Activated T-helper 2 cell treated with anti-CD3 and anti-CD28 coated beads, Interferon-gamma antibody, Interleukin-2, Interleukin-4, amounts not matched to agents 10 μg/mL and 5 μg/mL and 100 μg/mL, durations not matched to agents 14 hours and 24 hours and 36 hours (primary cell): ENCODE measurements at regions not wholly inside any gene's neighbourhood (a gene's known extent, or its start where the extent isn't known, plus 50 kb on each side); places are given as distances from the start of the nearest gene placed in this dataset.

Experiments
- DNase-seq: peaks from one replicate; pipeline ENCODE4 v3.0.0; 2021; ENCODE audit warnings: low spot score
- H3K27ac Mint-ChIP-seq: one replicate; pipeline ENCODE4 v1.8.0; 2021; ENCODE audit warnings: mixed read lengths
- H3K27me3 Mint-ChIP-seq: one replicate; pipeline ENCODE4 v1.8.0; 2021; ENCODE audit warnings: low read depth, mixed read lengths
- H3K36me3 Mint-ChIP-seq: one replicate; pipeline ENCODE4 v1.8.0; 2021; ENCODE audit warnings: low read depth, mixed read lengths
- H3K4me1 Mint-ChIP-seq: one replicate; pipeline ENCODE4 v1.8.0; 2021; ENCODE audit warnings: low read depth, mixed read lengths
- H3K4me3 Mint-ChIP-seq: one replicate; pipeline ENCODE4 v1.8.0; 2021; ENCODE audit warnings: low read depth, mild to moderate bottlenecking, moderate library complexity, mixed read lengths
- H3K9me3 Mint-ChIP-seq: one replicate; pipeline ENCODE4 v1.8.0; 2021; ENCODE audit warnings: mixed read lengths
- intact Hi-C: fragments of 100-400 bp; cut with micrococcal nuclease; formaldehyde crosslinking; loops from one replicate; pipeline ENCODE4 v1.15.1; 2023

- no peak overlapping the region for H3K4me3 Mint-ChIP-seq
- H3K27ac Mint-ChIP-seq, result no peak overlapping the region
- H3K27me3 Mint-ChIP-seq, result no peaks in the 10 kb centered on the region
- no peaks in the 10 kb centered on the region for H3K36me3 Mint-ChIP-seq
- peaks cover 4% of the 10 kb centered on the region for H3K9me3 Mint-ChIP-seq
- no peaks in the 10 kb centered on the region for H3K4me1 Mint-ChIP-seq
- DNase-seq, result no peak
- intact Hi-C loops, result no loop called here
Observed at GRCh38 chr2:106963893-106964292, 77.9 kb upstream of the ST6GAL2 start.

- Mint-ChIP-seq H3K36me3 (no peaks in the 10 kb centered on the region), H3K27me3 (no peaks in the 10 kb centered on the region), H3K27ac (no peak overlapping the region), H3K4me1 (no peaks in the 10 kb centered on the region), H3K9me3 (peaks cover 4% of the 10 kb centered on the region), H3K4me3 (no peak overlapping the region)
- intact Hi-C loops, result no loop called here
- DNase-seq, result no peak
Observed at GRCh38 chr2:106965611-106966010, 79.6 kb upstream of the ST6GAL2 start.

- Mint-ChIP-seq H3K27ac (no peak overlapping the region), H3K4me1 (no peaks in the 10 kb centered on the region), H3K27me3 (no peaks in the 10 kb centered on the region), H3K36me3 (no peaks in the 10 kb centered on the region), H3K9me3 (peaks cover 4% of the 10 kb centered on the region), H3K4me3 (no peak overlapping the region)
- no peak for DNase-seq
- intact Hi-C loops, result no loop called here
Observed at GRCh38 chr2:106969777-106970176, 83.8 kb upstream of the ST6GAL2 start.

GRCh38 chr2:106970471-106971261 lies 84.7 kb upstream of the ST6GAL2 start:
- Mint-ChIP-seq H3K27ac (no peak overlapping the region), H3K36me3 (no peaks in the 10 kb centered on the region), H3K4me3 (no peak overlapping the region), H3K4me1 (no peaks in the 10 kb centered on the region), H3K27me3 (no peaks in the 10 kb centered on the region), H3K9me3 (peaks cover 4% of the 10 kb centered on the region)
- intact Hi-C loops, result no loop called here
- no peak for DNase-seq

- no peak for DNase-seq
- no peaks in the 10 kb centered on the region for H3K4me1 Mint-ChIP-seq
- H3K4me3 Mint-ChIP-seq, result no peak overlapping the region
- intact Hi-C loops, result no loop called here
- H3K27me3 Mint-ChIP-seq, result no peaks in the 10 kb centered on the region
- no peak overlapping the region for H3K27ac Mint-ChIP-seq
- H3K9me3 Mint-ChIP-seq, result no peaks in the 10 kb centered on the region
- no peaks in the 10 kb centered on the region for H3K36me3 Mint-ChIP-seq
Observed at GRCh38 chr2:106972782-106973181, 86.8 kb upstream of the ST6GAL2 start.

GRCh38 chr2:106974891-106975290 lies 88.9 kb upstream of the ST6GAL2 start:
- Mint-ChIP-seq H3K4me1 (no peaks in the 10 kb centered on the region), H3K4me3 (no peak overlapping the region), H3K27me3 (no peaks in the 10 kb centered on the region), H3K9me3 (no peaks in the 10 kb centered on the region), H3K36me3 (no peaks in the 10 kb centered on the region), H3K27ac (no peak overlapping the region)
- no peak for DNase-seq
- intact Hi-C loops, result no loop called here

GRCh38 chr2:106975641-106976040 lies 89.7 kb upstream of the ST6GAL2 start:
- H3K9me3 Mint-ChIP-seq, result no peaks in the 10 kb centered on the region
- H3K36me3 Mint-ChIP-seq, result no peaks in the 10 kb centered on the region
- no peaks in the 10 kb centered on the region for H3K27me3 Mint-ChIP-seq
- intact Hi-C loops, result no loop called here
- no peak overlapping the region for H3K27ac Mint-ChIP-seq
- no peak overlapping the region for H3K4me3 Mint-ChIP-seq
- no peaks in the 10 kb centered on the region for H3K4me1 Mint-ChIP-seq
- DNase-seq, result no peak

- intact Hi-C loops, result no loop called here
- no peaks in the 10 kb centered on the region for H3K36me3 Mint-ChIP-seq
Observed at GRCh38 chr2:106976548-106976947, 90.6 kb upstream of the ST6GAL2 start.

GRCh38 chr2:106977717-106978116 lies 91.8 kb upstream of the ST6GAL2 start:
- Mint-ChIP-seq H3K36me3 (no peaks in the 10 kb centered on the region), H3K27me3 (no peaks in the 10 kb centered on the region), H3K27ac (no peak overlapping the region), H3K9me3 (no peaks in the 10 kb centered on the region), H3K4me1 (no peaks in the 10 kb centered on the region), H3K4me3 (no peak overlapping the region)
- intact Hi-C loops, result no loop called here
- DNase-seq, result no peak

More at GRCh38 chr2:106976548-106976947, 90.6 kb upstream of the ST6GAL2 start:
- Mint-ChIP-seq H3K4me1 (no peaks in the 10 kb centered on the region), H3K27ac (no peak overlapping the region), H3K27me3 (no peaks in the 10 kb centered on the region), H3K9me3 (no peaks in the 10 kb centered on the region), H3K4me3 (no peak overlapping the region)
- DNase-seq, result no peak

- no peaks in the 10 kb centered on the region for H3K4me1 Mint-ChIP-seq
- intact Hi-C loops, result no loop called here
- no peak for DNase-seq
- H3K27ac Mint-ChIP-seq, result no peak overlapping the region
- H3K9me3 Mint-ChIP-seq, result no peaks in the 10 kb centered on the region
- H3K36me3 Mint-ChIP-seq, result no peaks in the 10 kb centered on the region
- no peak overlapping the region for H3K4me3 Mint-ChIP-seq
- H3K27me3 Mint-ChIP-seq, result no peaks in the 10 kb centered on the region
Observed at GRCh38 chr2:106978647-106979046, 92.7 kb upstream of the ST6GAL2 start.

GRCh38 chr2:106981491-106981890 lies 95.5 kb upstream of the ST6GAL2 start:
- no peaks in the 10 kb centered on the region for H3K36me3 Mint-ChIP-seq
- no peaks in the 10 kb centered on the region for H3K27me3 Mint-ChIP-seq
- intact Hi-C loops, result no loop called here
- H3K27ac Mint-ChIP-seq, result no peak overlapping the region
- no peak for DNase-seq
- no peaks in the 10 kb centered on the region for H3K9me3 Mint-ChIP-seq
- no peaks in the 10 kb centered on the region for H3K4me1 Mint-ChIP-seq
- no peak overlapping the region for H3K4me3 Mint-ChIP-seq

GRCh38 chr2:106982350-106982749 lies 96.4 kb upstream of the ST6GAL2 start:
- H3K27me3 Mint-ChIP-seq, result no peaks in the 10 kb centered on the region
- H3K27ac Mint-ChIP-seq, result no peak overlapping the region
- no peaks in the 10 kb centered on the region for H3K36me3 Mint-ChIP-seq
- H3K4me3 Mint-ChIP-seq, result no peak overlapping the region
- DNase-seq, result no peak
- H3K4me1 Mint-ChIP-seq, result no peaks in the 10 kb centered on the region
- intact Hi-C loops, result no loop called here
- no peaks in the 10 kb centered on the region for H3K9me3 Mint-ChIP-seq

GRCh38 chr2:106983305-106983704 lies 97.3 kb upstream of the ST6GAL2 start:
- no peaks in the 10 kb centered on the region for H3K36me3 Mint-ChIP-seq
- no peaks in the 10 kb centered on the region for H3K9me3 Mint-ChIP-seq
- intact Hi-C loops, result no loop called here
- H3K4me3 Mint-ChIP-seq, result no peak overlapping the region
- H3K4me1 Mint-ChIP-seq, result no peaks in the 10 kb centered on the region
- DNase-seq, result no peak
- H3K27ac Mint-ChIP-seq, result no peak overlapping the region
- H3K27me3 Mint-ChIP-seq, result no peaks in the 10 kb centered on the region

- no peak overlapping the region for H3K27ac Mint-ChIP-seq
Observed at GRCh38 chr2:106988361-106988760, 102.4 kb upstream of the ST6GAL2 start.

More at GRCh38 chr2:106988361-106988760, 102.4 kb upstream of the ST6GAL2 start:
- H3K9me3 Mint-ChIP-seq, result no peaks in the 10 kb centered on the region
- H3K4me3 Mint-ChIP-seq, result no peak overlapping the region
- intact Hi-C loops, result no loop called here
- H3K27me3 Mint-ChIP-seq, result no peaks in the 10 kb centered on the region
- no peaks in the 10 kb centered on the region for H3K4me1 Mint-ChIP-seq
- no peak for DNase-seq
- no peaks in the 10 kb centered on the region for H3K36me3 Mint-ChIP-seq
